WI38 (cell line): ENCODE measurements at regions not wholly inside any gene's neighbourhood (a gene's known extent, or its start where the extent isn't known, plus 50 kb on each side); places are given as distances from the start of the nearest gene placed in this dataset.
"Not testable (repeated sequence)": the region's sequence is repeated elsewhere in the genome, so short reads cannot be mapped to it uniquely, and the experiment has no call there.

Experiments used
- H3K4me3 ChIP-seq: 2 replicates; pipeline ENCODE4 v1.5.1; 2011; ENCODE audit warnings: low read depth, mild to moderate bottlenecking, control low read depth, low read length
- CTCF ChIP-seq: IDR thresholded peaks from 2 replicates; pipeline ENCODE4 v1.5.1; 2012; ENCODE audit warnings: low read depth, mild to moderate bottlenecking, control low read depth, low read length

DNA sequence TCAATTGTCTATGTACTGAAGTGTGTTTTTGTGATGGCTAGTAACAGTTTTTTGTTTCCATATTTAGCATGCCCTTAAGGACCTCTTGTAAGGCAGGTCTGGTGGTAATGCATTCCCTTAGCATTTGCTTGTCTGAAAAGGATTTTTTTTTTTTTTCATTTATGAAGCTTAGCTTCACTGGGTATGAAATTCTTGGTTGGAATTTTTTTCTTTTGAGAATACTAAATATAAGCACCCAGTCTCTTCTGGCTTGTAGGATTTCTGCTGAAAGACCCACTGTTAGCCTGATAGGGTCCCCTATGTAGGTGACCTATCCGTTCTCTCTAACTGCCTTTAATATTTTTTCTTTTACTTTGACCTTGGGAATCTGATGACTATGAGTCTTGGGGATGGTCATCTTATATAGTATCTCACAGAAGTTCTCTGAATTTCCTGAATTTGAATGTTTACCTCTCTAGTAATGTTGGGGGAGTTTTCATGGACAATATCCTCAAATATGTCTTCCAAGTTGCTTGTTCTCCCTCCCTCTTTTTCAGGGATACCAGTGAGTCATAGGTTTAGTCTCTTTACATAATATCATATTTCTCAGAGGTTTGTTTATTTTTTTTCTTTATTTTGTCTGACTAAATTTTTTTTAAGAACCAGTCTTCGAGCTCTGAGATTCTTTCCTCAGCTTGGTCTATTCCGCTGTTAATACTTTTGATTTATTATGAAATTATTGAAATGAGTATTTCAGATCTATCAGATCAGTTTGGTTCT, 157.1 kb upstream of the PGRMC2 start:
- no peak for TF ChIP-seq CTCF
- no peak overlapping the region for H3K4me3 ChIP-seq

GRCh38 chr4:128440923-128441322, 153.3 kb upstream of the PGRMC2 start:
- no peak overlapping the region for H3K4me3 ChIP-seq
- TF ChIP-seq CTCF, result no peak

- not testable (repeated sequence) for H3K4me3 ChIP-seq
Observed at GRCh38 chr4:128437023-128437422, 149.4 kb upstream of the PGRMC2 start.

DNA sequence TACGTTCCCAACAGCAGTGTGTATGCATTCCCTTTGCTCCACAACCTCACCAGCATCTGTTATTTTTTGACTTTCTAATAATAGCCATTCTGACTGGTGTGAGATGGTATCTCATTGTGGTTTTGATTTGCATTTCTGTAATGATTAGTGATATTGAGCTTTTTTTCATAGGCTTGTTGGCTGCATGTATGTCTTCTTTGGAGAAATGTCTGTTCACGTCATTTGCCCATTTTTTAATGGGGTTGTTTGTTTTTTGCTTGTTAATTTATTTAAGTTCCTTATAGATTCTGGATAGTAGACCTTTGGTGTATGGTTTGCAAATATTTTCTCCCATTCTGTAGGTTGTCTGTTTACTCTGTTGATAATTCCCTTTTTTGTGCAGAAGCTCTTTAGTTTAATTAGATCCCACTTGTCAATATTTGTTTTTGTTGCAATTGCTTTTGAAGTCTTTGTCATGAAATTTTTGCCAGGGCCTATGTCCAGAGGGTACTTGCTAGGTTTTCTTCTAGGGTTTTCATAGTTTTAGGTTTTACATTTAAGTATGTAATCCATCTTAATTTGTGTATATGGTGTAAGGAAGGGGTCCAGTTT, 141.5 kb upstream of the PGRMC2 start:
- H3K4me3 ChIP-seq, result not testable (repeated sequence)

GRCh38 chr4:128428397-128428796, 140.8 kb upstream of the PGRMC2 start:
- no peak overlapping the region for H3K4me3 ChIP-seq
- TF ChIP-seq CTCF, result no peak

- no peak overlapping the region for H3K4me3 ChIP-seq
Observed at GRCh38 chr4:128427832-128428366, 140.3 kb upstream of the PGRMC2 start.

DNA sequence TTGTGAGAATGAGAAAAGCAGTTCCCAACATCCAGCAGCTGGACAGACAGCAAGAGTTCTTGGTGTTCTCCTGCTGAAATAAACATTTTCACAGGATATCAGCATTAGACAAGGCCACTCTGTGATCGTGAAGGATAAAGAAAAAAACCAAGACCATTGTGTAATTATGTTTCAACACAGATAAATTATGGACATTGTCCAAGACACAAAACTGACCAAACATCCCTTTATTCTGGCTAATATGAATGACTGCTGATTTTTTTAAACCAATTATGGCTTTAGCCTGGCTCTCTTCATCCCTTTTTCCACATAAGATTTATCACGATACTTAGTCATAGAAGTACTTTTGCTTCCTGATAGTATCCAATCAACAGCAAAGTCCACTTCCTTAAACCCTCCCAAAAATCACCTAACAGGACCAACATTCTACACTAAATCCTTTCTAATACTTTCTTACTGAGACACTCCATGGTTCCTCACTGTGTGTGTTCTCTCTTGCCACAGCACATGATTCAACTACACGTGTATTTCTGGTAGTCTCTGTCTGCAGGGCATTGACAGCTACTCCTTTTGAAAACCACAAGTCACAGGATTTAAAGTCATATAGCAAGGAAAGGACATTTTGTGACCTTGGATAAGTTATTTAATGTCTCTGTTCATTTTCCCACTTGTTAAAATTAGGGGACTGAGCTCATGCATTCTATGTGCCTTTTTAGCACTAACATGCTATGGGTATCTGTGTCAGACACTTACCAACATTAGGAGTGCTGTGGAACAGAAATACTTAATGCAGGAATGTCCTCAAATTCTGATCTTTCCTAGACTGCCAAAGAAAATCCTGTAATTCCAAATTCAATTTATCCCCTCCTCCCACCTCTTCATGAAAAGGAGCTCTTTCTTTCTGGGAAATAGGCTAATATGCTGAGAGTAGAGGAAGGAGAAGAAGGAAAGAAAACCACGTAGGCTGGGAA, 137.2 kb upstream of the PGRMC2 start:
- no peak for TF ChIP-seq CTCF
- H3K4me3 ChIP-seq, result no peak overlapping the region

More at GRCh38 chr4:128427832-128428366, 140.3 kb upstream of the PGRMC2 start:
- peak; percentile 19; the same call in 1 of the 2 replicates for TF ChIP-seq CTCF

GRCh38 chr4:128422296-128422695, 134.7 kb upstream of the PGRMC2 start:
- not testable (repeated sequence) for H3K4me3 ChIP-seq
